Small intestine (tissue), 7 donors: ENCODE measurements at regions not wholly inside any gene's neighbourhood (a gene's known extent, or its start where the extent isn't known, plus 50 kb on each side); places are given as distances from the start of the nearest gene placed in this dataset.

Experiments
- DNase-seq, 2 donors: peaks; one replicate each; pipeline versions ENCODE4 v3.0.0 to v3.0.0-alpha.2; 2013
- FAIRE-seq: peaks from 2 replicates; lab custom pipeline; 2012; peaks lifted over from hg19 to GRCh38; lab: Jason Lieb, UNC
- H3K27ac ChIP-seq, 3 donors: one replicate each; pipeline ENCODE4 v1.5.1; 2013; ENCODE audit warnings: low read length in 2 of 3, mild to moderate bottlenecking in 2 of 3, control low read depth in 1 of 3, inconsistent platforms in 1 of 3, low read depth in 1 of 3, moderate library complexity in 1 of 3
- H3K27me3 ChIP-seq, 3 donors: one replicate each; pipeline ENCODE4 v1.6.1; 2013; ENCODE audit warnings: low read length in 3 of 3, inconsistent platforms in 1 of 3; ENCODE audit not compliant: control insufficient read depth in 3 of 3, insufficient read depth in 3 of 3
- H3K36me3 ChIP-seq, 3 donors: one replicate each; pipeline ENCODE4 v1.6.1; 2013; ENCODE audit warnings: low read length in 3 of 3, inconsistent platforms in 1 of 3, low read depth in 1 of 3, mild to moderate bottlenecking in 1 of 3, moderate library complexity in 1 of 3; ENCODE audit not compliant: control insufficient read depth in 3 of 3, insufficient read depth in 2 of 3
- H3K4me1 ChIP-seq, 3 donors: one replicate each; pipeline ENCODE4 v1.6.1; 2013; ENCODE audit warnings: low read length in 2 of 3, inconsistent platforms in 1 of 3, low read depth in 1 of 3, mild to moderate bottlenecking in 1 of 3, moderate library complexity in 1 of 3; ENCODE audit not compliant: control insufficient read depth in 3 of 3, insufficient read depth in 2 of 3
- H3K4me3 ChIP-seq, 3 donors: one replicate each; pipeline ENCODE4 v1.5.1; 2013; ENCODE audit warnings: low read length in 3 of 3, control low read depth in 1 of 3, inconsistent platforms in 1 of 3, low read depth in 1 of 3, mild to moderate bottlenecking in 1 of 3, moderate library complexity in 1 of 3
- H3K9me3 ChIP-seq, 2 donors: one replicate each; pipeline ENCODE4 v1.6.1; 2013; ENCODE audit warnings: low read depth in 1 of 2, low read length in 1 of 2; ENCODE audit not compliant: control insufficient read depth in 2 of 2, insufficient read depth in 1 of 2
- WGBS, 3 donors: extraction: QIAGEN DNeasy Blood & Tissue Kit; methylation state at CpG; one replicate each; pipeline ENCODE4 v1.1.7; 2013; 5-methylcytosine and 5-hydroxymethylcytosine counted together
- donor health status: healthy with polysubstance abuse.
- donor health status: control.
- donor health status: control.
- donor health status: Bipolar disorder and iron deficiency.
- donor health status: healthy.

GRCh38 chr4:151829309-151829708 is 68.5 kb upstream of the GATB start:
- Histone ChIP-seq H3K27ac (no peak overlapping the region), H3K27me3 (no peaks in the 10 kb centered on the region), H3K36me3 (no peaks in the 10 kb centered on the region), H3K9me3 (no peaks in the 10 kb centered on the region), H3K4me3 (no peak overlapping the region), H3K4me1 (no peaks in the 10 kb centered on the region)
- DNase-seq: no peak
- WGBS, 3 donors: 82 to 87% (median 86%) methylated on average over 6 of the region's 6 CpGs
- FAIRE-seq: no peak

DNA sequence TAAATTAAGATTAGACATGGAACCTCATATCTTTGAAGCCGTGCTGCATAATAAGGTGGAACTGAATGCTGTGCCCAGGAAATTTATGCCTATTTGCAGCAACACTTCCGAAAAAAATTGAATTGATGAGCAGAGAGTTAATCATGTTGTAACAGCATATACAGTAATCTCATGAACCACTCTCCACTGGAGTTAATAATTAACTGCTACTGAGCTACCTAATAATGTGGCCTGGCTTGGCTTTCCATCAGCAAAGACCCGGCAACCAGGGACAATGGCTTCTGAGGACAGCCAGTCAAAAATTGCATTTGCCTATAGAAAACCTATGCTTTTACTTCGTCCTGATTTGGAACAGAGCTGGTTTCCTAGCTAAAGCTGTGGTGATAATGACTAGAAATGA is 63.8 kb upstream of the GATB start:
- no peaks in the 10 kb centered on the region for H3K36me3 ChIP-seq
- no peaks in the 10 kb centered on the region for H3K9me3 ChIP-seq
- WGBS, 3 donors: 35 to 69% (median 45%) methylated on average over 4 of the region's 4 CpGs
- H3K27me3 ChIP-seq: no peaks in the 10 kb centered on the region
- no peaks in the 10 kb centered on the region for H3K4me1 ChIP-seq
- no peak for FAIRE-seq
- no peak overlapping the region for H3K4me3 ChIP-seq
- peak; percentile 13 to 55 for DNase-seq
- no peak overlapping the region for H3K27ac ChIP-seq

DNA sequence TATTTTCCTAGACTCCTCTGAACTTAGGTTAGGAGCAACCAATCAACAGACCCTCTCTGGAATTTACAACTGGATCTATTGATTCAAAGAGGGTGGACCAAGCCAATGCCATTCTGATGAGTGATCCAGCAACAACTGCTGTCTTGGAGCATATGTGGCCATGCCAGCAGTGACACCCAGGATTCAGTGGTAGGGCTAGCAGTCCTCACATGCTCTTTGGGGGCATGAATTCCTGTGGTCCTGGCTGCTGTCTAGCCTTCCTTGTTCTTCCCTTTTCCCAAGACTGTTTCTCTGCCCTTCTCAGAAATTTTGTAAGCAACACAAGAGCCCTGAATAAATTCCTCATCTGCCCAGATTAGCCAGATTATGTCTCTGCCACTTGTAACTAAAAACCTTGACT is 61.5 kb upstream of the GATB start:
- Histone ChIP-seq H3K9me3 (no peaks in the 10 kb centered on the region), H3K27ac (no peak overlapping the region), H3K4me1 (no peaks in the 10 kb centered on the region), H3K4me3 (no peak overlapping the region), H3K27me3 (no peaks in the 10 kb centered on the region), H3K36me3 (no peaks in the 10 kb centered on the region)
- no peak for FAIRE-seq
- DNase-seq: no peak

DNA sequence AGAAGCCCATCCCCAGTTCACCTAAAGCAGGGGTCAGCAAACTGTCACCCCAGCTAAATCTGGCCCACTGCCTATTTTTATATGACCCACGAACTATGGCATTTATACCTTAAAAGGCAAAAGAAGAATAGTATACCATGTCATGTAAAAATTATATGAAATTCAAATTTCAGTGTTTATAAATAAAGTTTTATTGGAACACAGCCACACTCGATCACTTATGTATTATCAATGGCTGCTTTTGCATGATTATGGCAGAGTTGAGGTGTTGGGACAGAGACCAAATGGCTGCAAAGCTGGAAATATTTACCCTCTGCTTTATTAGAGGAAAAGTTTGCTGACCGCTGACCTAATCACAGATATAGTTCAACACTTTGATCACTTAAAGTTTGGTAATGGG is 59.2 kb upstream of the GATB start:
- no peaks in the 10 kb centered on the region for H3K27me3 ChIP-seq
- 83 to 86% (median 85%) methylated on average over 3 of the region's 3 CpGs for WGBS, 3 donors
- H3K36me3 ChIP-seq: no peaks in the 10 kb centered on the region
- no peak overlapping the region for H3K4me3 ChIP-seq
- H3K27ac ChIP-seq: no peak overlapping the region
- no peaks in the 10 kb centered on the region for H3K9me3 ChIP-seq
- no peak for FAIRE-seq
- no peaks in the 10 kb centered on the region for H3K4me1 ChIP-seq
- no peak for DNase-seq

GRCh38 chr4:151811403-151811802 is 50.6 kb upstream of the GATB start:
- FAIRE-seq (no peak), DNase-seq (no peak)
- Histone ChIP-seq H3K36me3 (no peaks in the 10 kb centered on the region), H3K4me1 (peaks cover 0 to 5% (median 5%) of the 10 kb centered on the region in 3 donors), H3K4me3 (no peak overlapping the region), H3K27me3 (no peaks in the 10 kb centered on the region), H3K27ac (no peak overlapping the region), H3K9me3 (no peaks in the 10 kb centered on the region)
